Endothelial cell (in vitro differentiated cells): ENCODE measurements at regions not wholly inside any gene's neighbourhood (a gene's known extent, or its start where the extent isn't known, plus 50 kb on each side); places are given as distances from the start of the nearest gene placed in this dataset.

Experiments used
- DNase-seq: peaks from one replicate; pipeline ENCODE4 v3.0.0; 2021; ENCODE audit warnings: low spot score
- H3K27ac Mint-ChIP-seq: one replicate; pipeline ENCODE4 v1.8.0; 2021; ENCODE audit warnings: mixed read lengths, inconsistent platforms; ENCODE audit not compliant: unreplicated experiment
- H3K27me3 Mint-ChIP-seq: one replicate; pipeline ENCODE4 v1.8.0; 2021; ENCODE audit warnings: mild to moderate bottlenecking, moderate library complexity, mixed read lengths, inconsistent platforms; ENCODE audit not compliant: unreplicated experiment
- H3K36me3 Mint-ChIP-seq: one replicate; pipeline ENCODE4 v1.8.0; 2021; ENCODE audit warnings: mild to moderate bottlenecking, low read depth, mixed read lengths, inconsistent platforms; ENCODE audit not compliant: unreplicated experiment
- H3K4me1 Mint-ChIP-seq: one replicate; pipeline ENCODE4 v1.8.0; 2021; ENCODE audit warnings: mild to moderate bottlenecking, mixed read lengths, inconsistent platforms; ENCODE audit not compliant: unreplicated experiment
- H3K4me3 Mint-ChIP-seq: one replicate; pipeline ENCODE4 v1.8.0; 2021; ENCODE audit warnings: mild to moderate bottlenecking, mixed read lengths, inconsistent platforms; ENCODE audit not compliant: unreplicated experiment
- H3K9me3 Mint-ChIP-seq: one replicate; pipeline ENCODE4 v1.8.0; 2021; ENCODE audit warnings: mixed read lengths, inconsistent platforms; ENCODE audit not compliant: unreplicated experiment
- CTCF ChIP-seq: fragments of 200-600 bp; sonication (generic); IDR thresholded peaks from one replicate; pipeline ENCODE4 v1.5.0; 2021; ENCODE audit warnings: antibody characterized with exemption; ENCODE audit not compliant: unreplicated experiment

DNA sequence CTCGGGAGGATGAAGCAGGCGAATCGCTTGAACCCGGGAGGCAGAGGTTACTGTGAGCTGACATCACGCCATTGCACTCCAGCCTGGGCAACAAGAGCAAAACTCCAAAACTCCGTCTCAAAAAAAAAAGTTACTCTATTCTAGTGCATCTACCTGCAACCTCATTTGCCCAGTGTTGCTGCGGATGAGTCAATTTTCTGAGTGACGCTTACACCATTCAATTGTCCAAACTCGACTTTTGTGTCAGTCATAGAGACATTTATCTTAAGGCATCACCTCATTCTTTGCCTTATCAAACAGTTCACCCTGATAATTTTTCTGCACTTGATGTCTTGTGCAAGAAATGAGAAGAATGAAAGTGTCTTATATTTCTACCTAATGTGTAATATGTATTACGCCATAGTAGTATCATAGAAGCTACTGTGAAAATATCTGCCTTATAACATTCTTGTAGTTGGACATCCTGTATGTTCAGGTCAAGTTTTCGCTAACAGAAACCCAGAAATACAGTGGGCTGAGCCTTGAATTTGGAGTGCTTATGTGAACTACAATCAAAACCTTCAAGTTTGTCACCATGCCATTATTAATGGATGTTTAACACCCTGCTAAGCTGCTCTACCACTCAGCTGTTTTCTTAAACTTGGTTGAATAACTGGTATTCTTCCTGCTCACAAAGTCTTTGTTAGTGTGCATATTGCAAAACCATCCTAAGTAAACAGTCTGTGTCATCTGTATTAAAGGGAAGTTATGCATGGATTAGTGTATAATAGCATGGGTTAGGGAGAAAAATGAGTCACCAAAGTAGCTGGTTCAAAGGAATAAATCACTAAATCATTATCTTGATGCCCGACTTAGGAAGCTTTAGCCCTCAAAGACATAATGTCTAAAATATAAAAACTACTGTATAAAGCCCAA lies 531.0 kb upstream of the NR2F2 start:
- H3K4me3 Mint-ChIP-seq: no peak overlapping the region
- H3K27me3 Mint-ChIP-seq: peaks cover 5% of the 10 kb centered on the region
- H3K36me3 Mint-ChIP-seq: no peaks in the 10 kb centered on the region
- DNase-seq: no peak
- no peaks in the 10 kb centered on the region for H3K9me3 Mint-ChIP-seq
- H3K4me1 Mint-ChIP-seq: peaks cover 3% of the 10 kb centered on the region
- TF ChIP-seq CTCF: no peak
- H3K27ac Mint-ChIP-seq: no peak overlapping the region

DNA sequence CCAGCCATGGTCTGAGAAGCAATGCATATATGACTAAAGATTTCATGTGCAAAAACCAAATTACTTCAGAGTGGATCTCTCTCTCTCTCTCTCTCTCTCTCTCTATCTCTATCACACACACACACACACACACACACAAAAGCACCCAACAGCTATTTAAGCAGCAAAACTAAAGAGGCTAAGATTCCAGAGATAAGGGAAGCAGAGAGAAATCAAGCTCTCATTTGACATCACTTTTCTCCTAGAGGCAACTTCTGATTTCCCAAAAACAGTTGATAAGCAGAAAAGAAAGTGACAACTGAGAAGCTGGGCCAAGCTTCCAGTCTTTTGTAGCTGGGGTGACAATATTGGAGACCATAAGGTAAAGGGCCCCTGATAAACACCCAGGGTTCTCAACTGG lies 526.0 kb upstream of the NR2F2 start:
- H3K27me3 Mint-ChIP-seq: peaks cover 2% of the 10 kb centered on the region
- TF ChIP-seq CTCF: no peak
- no peaks in the 10 kb centered on the region for H3K36me3 Mint-ChIP-seq
- peaks cover 3% of the 10 kb centered on the region for H3K4me1 Mint-ChIP-seq
- no peaks in the 10 kb centered on the region for H3K9me3 Mint-ChIP-seq
- no peak for DNase-seq
- no peak overlapping the region for H3K4me3 Mint-ChIP-seq
- H3K27ac Mint-ChIP-seq: no peak overlapping the region

DNA sequence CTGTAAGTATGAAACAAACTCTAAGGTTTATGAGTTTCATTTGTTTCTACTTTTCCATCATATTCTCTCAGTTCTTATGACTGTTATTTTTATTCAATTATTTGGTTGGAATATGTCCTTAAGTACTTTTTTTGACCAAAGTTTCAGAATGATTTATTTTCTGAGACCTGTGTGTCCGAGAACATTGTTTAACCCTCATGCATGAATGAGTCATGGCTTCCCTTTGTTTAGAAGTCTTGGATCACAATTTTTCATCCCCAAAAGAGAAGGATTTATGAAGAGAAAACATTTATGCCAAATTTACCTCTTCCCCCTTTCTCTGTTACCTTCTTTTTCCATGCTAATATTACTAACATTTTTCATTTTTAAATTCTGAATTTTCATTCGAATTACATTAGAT lies 518.0 kb upstream of the NR2F2 start:
- Mint-ChIP-seq H3K27ac (no peak overlapping the region), H3K9me3 (no peaks in the 10 kb centered on the region), H3K4me1 (no peaks in the 10 kb centered on the region), H3K27me3 (peaks cover 1% of the 10 kb centered on the region), H3K4me3 (no peak overlapping the region), H3K36me3 (no peaks in the 10 kb centered on the region)
- no peak for DNase-seq
- no peak for TF ChIP-seq CTCF

- Mint-ChIP-seq H3K27ac (no peak overlapping the region), H3K4me3 (no peak overlapping the region), H3K9me3 (no peaks in the 10 kb centered on the region), H3K4me1 (no peaks in the 10 kb centered on the region), H3K36me3 (no peaks in the 10 kb centered on the region), H3K27me3 (peaks cover 2% of the 10 kb centered on the region)
- TF ChIP-seq CTCF: no peak
- no peak for DNase-seq
Observed at GRCh38 chr15:95814908-95815307, 515.6 kb upstream of the NR2F2 start.

DNA sequence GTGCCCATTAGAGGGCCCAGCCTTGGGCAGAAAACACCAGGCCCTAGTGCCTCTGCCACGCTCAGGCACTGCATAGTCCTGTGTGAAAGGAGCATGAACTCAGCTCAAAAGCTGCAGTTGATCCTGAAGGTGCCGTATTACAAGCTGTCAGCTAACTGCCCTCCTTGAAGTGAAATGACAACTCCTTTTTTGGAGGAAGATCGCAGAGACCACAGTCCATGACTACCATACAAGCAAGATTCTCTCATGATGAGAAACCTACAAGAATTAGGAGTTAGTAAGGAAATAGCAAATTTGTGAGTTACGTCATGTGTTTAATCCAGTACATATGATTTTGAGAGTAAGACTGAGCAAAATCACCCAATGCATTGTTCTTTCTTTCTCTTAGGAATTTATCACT lies 513.9 kb upstream of the NR2F2 start:
- no peaks in the 10 kb centered on the region for H3K9me3 Mint-ChIP-seq
- H3K4me1 Mint-ChIP-seq: no peaks in the 10 kb centered on the region
- H3K27ac Mint-ChIP-seq: no peak overlapping the region
- H3K27me3 Mint-ChIP-seq: peaks cover 2% of the 10 kb centered on the region
- no peaks in the 10 kb centered on the region for H3K36me3 Mint-ChIP-seq
- no peak for TF ChIP-seq CTCF
- H3K4me3 Mint-ChIP-seq: no peak overlapping the region
- no peak for DNase-seq
